HEK293T (cell line): ENCODE measurements at regions not wholly inside any gene's neighbourhood (a gene's known extent, or its start where the extent isn't known, plus 50 kb on each side); places are given as distances from the start of the nearest gene placed in this dataset.

Experiments used
- CTCF ChIA-PET: fragments of 350-600 bp; formaldehyde crosslinking; extraction: SDS; loops from one replicate; lab custom pipeline; 2021; ENCODE audit warnings: antibody characterized with exemption, inconsistent platforms; lab: Yijun Ruan, JAX
- POLR2A ChIA-PET: fragments of 350-600 bp; formaldehyde crosslinking; extraction: SDS; loops from one replicate; lab custom pipeline; 2020; ENCODE audit warnings: antibody characterized with exemption, inconsistent platforms; lab: Yijun Ruan, JAX
- DNase-seq: peaks from one replicate; pipeline ENCODE4 v3.0.0; 2012; ENCODE audit warnings: mixed read lengths; ENCODE audit errors: extremely low spot score
- ARNT ChIP-seq: fragments of 450-650 bp; IDR thresholded peaks from 2 replicates; pipeline ENCODE4 v1.6.1; 2017; ENCODE audit warnings: mild to moderate bottlenecking
- BHLHE40 ChIP-seq: fragments of 450-650 bp; IDR thresholded peaks from 2 replicates; pipeline ENCODE4 v1.6.1; 2016; ENCODE audit warnings: mild to moderate bottlenecking, moderate library complexity, borderline replicate concordance
- CTBP1 ChIP-seq: fragments of 450-650 bp; IDR thresholded peaks from 2 replicates; pipeline ENCODE4 v1.6.1; 2016; ENCODE audit warnings: borderline replicate concordance
- ELF4 ChIP-seq: fragments of 450-650 bp; IDR thresholded peaks from 2 replicates; pipeline ENCODE4 v1.6.1; 2017; ENCODE audit warnings: antibody characterized with exemption
- FOXA1 ChIP-seq: fragments of 450-650 bp; IDR thresholded peaks from 2 replicates; pipeline ENCODE4 v1.6.1; 2016; ENCODE audit warnings: mild to moderate bottlenecking
- FOXK2 ChIP-seq: fragments of 450-650 bp; IDR thresholded peaks from 2 replicates; pipeline ENCODE4 v1.6.1; 2016; ENCODE audit warnings: mild to moderate bottlenecking
- FOXM1 ChIP-seq: fragments of 450-650 bp; IDR thresholded peaks from 2 replicates; pipeline ENCODE4 v1.6.1; 2017; ENCODE audit warnings: mild to moderate bottlenecking, borderline replicate concordance
- HDGF ChIP-seq: fragments of 450-650 bp; IDR thresholded peaks from 2 replicates; pipeline ENCODE4 v1.6.1; 2017; ENCODE audit warnings: antibody characterized with exemption, borderline replicate concordance
- L3MBTL2 ChIP-seq: fragments of 450-650 bp; conservative IDR thresholded peaks from 2 replicates; pipeline ENCODE4 v1.6.1; 2016; ENCODE audit warnings: mild to moderate bottlenecking
- LEF1 ChIP-seq: fragments of 450-650 bp; IDR thresholded peaks from 2 replicates; pipeline ENCODE4 v1.6.1; 2017; ENCODE audit warnings: mild to moderate bottlenecking, borderline replicate concordance
- NFRKB ChIP-seq: fragments of 450-650 bp; IDR thresholded peaks from 2 replicates; pipeline ENCODE4 v1.6.1; 2016; ENCODE audit warnings: mild to moderate bottlenecking, moderate library complexity
- PKNOX1 ChIP-seq: fragments of 450-650 bp; IDR thresholded peaks from 2 replicates; pipeline ENCODE4 v1.6.1; 2016
- SP1 ChIP-seq: fragments of 450-650 bp; IDR thresholded peaks from 2 replicates; pipeline ENCODE4 v1.6.1; 2017
- SUZ12 ChIP-seq: fragments of 450-650 bp; IDR thresholded peaks from 2 replicates; pipeline ENCODE4 v1.6.1; 2016; ENCODE audit warnings: mild to moderate bottlenecking
- TARDBP ChIP-seq: fragments of 450-650 bp; IDR thresholded peaks from 2 replicates; pipeline ENCODE4 v1.6.1; 2016
- ZNF384 ChIP-seq: fragments of 450-650 bp; IDR thresholded peaks from 2 replicates; pipeline ENCODE4 v1.6.1; 2016

- TF ChIP-seq SP1 (no peak), NFRKB (no peak), SUZ12 (no peak), ELF4 (no peak), ZNF384 (no peak), FOXM1 (no peak), BHLHE40 (no peak), L3MBTL2 (no peak), FOXK2 (no peak), PKNOX1 (no peak), HDGF (no peak), TARDBP (no peak), LEF1 (no peak), FOXA1 (no peak), ARNT (no peak), CTBP1 (no peak)
- DNase-seq: no peak
- POLR2A ChIA-PET: no interaction called here
- CTCF ChIA-PET: no interaction called here
These were observed 69.5 kb downstream of the SEC61G start for GRCh38 chr7:54689394-54690049.

- DNase-seq: no peak
- POLR2A ChIA-PET: no interaction called here
- CTCF ChIA-PET: interaction anchor here (0.6 kb wide), 1 partner anchor 99 kb away, joined by 3 read pairs; no protein-coding TSS in a partner anchor
These were observed 71.4 kb downstream of the SEC61G start for GRCh38 chr7:54687462-54688212.

GRCh38 chr7:54680377-54681005 is 78.5 kb downstream of the SEC61G start:
- DNase-seq: no peak
- CTCF ChIA-PET: no interaction called here
- TF ChIP-seq ZNF384: no peak
- POLR2A ChIA-PET: no interaction called here

More at GRCh38 chr7:54687462-54688212, 71.4 kb downstream of the SEC61G start:
- TF ChIP-seq FOXK2 (no peak), ZNF384 (no peak), SUZ12 (no peak), NFRKB (no peak), HDGF (no peak), TARDBP (no peak), CTBP1 (no peak), ELF4 (no peak), ARNT (no peak)

GRCh38 chr7:54679490-54679817 is 79.6 kb downstream of the SEC61G start:
- no peak for TF ChIP-seq NFRKB
- TF ChIP-seq BHLHE40: no peak
- TF ChIP-seq HDGF: no peak
- no peak for TF ChIP-seq L3MBTL2
- no peak for TF ChIP-seq FOXK2
- TF ChIP-seq TARDBP: no peak
- no peak for TF ChIP-seq ZNF384
- TF ChIP-seq SUZ12: no peak
- no peak for TF ChIP-seq LEF1
- TF ChIP-seq PKNOX1: no peak
- TF ChIP-seq ELF4: no peak
- no peak for DNase-seq
- ChIA-PET POLR2A (no interaction called here), CTCF (no interaction called here)

- ChIA-PET CTCF (no interaction called here), POLR2A (no interaction called here)
- no peak for DNase-seq
- no peak for TF ChIP-seq NFRKB
- TF ChIP-seq HDGF: no peak
- no peak for TF ChIP-seq FOXA1
- no peak for TF ChIP-seq CTBP1
- TF ChIP-seq FOXK2: no peak
- TF ChIP-seq SUZ12: no peak
- no peak for TF ChIP-seq L3MBTL2
- no peak for TF ChIP-seq PKNOX1
- no peak for TF ChIP-seq SP1
These were observed 80.1 kb downstream of the SEC61G start for GRCh38 chr7:54678763-54679489.

- DNase-seq: no peak
- no peak for TF ChIP-seq FOXA1
- no peak for TF ChIP-seq BHLHE40
- no peak for TF ChIP-seq SP1
- TF ChIP-seq HDGF: no peak
- TF ChIP-seq ZNF384: no peak
- no peak for TF ChIP-seq LEF1
- no peak for TF ChIP-seq L3MBTL2
- TF ChIP-seq TARDBP: no peak
- TF ChIP-seq FOXM1: no peak
- TF ChIP-seq PKNOX1: no peak
- no peak for TF ChIP-seq NFRKB
- TF ChIP-seq ELF4: no peak
- no peak for TF ChIP-seq CTBP1
- no peak for TF ChIP-seq ARNT
- no peak for TF ChIP-seq SUZ12
- TF ChIP-seq FOXK2: no peak
- CTCF ChIA-PET: no interaction called here
- POLR2A ChIA-PET: no interaction called here
These were observed 84.1 kb downstream of the SEC61G start for GRCh38 chr7:54674891-54675290.
